Parathyroid adenoma (tissue), 2 donors: ENCODE measurements at regions not wholly inside any gene's neighbourhood (a gene's known extent, or its start where the extent isn't known, plus 50 kb on each side); places are given as distances from the start of the nearest gene placed in this dataset.

Source experiments
- H2AFZ ChIP-seq: fragments of 300-600 bp; sonication (generic); one replicate; pipeline ENCODE4 v1.7.0; 2017; ENCODE audit warnings: antibody characterized with exemption, mild to moderate bottlenecking
- H3K27ac ChIP-seq: fragments of 300-600 bp; sonication (generic); one replicate; pipeline ENCODE4 v1.7.0; 2017
- H3K27me3 ChIP-seq: fragments of 300-600 bp; sonication (generic); one replicate; pipeline ENCODE4 v1.7.0; 2017; ENCODE audit warnings: low read length; ENCODE audit not compliant: control insufficient read depth, insufficient read depth
- H3K36me3 ChIP-seq: fragments of 300-600 bp; sonication (generic); one replicate; pipeline ENCODE4 v1.7.0; 2017; ENCODE audit warnings: low read length; ENCODE audit not compliant: control insufficient read depth, insufficient read depth
- H3K4me1 ChIP-seq: fragments of 300-600 bp; sonication (generic); one replicate; pipeline ENCODE4 v1.7.0; 2017; ENCODE audit warnings: control low read depth
- H3K4me2 ChIP-seq: fragments of 300-600 bp; sonication (generic); one replicate; pipeline ENCODE4 v1.7.0; 2017; ENCODE audit warnings: low read length
- H3K4me3 ChIP-seq: fragments of 300-600 bp; sonication (generic); one replicate; pipeline ENCODE4 v1.7.0; 2017; ENCODE audit warnings: low read depth, low read length
- H3K79me2 ChIP-seq: fragments of 300-600 bp; sonication (generic); one replicate; pipeline ENCODE4 v1.7.0; 2017; ENCODE audit warnings: control low read depth
- H3K9ac ChIP-seq: fragments of 300-600 bp; sonication (generic); one replicate; pipeline ENCODE4 v1.7.0; 2017; ENCODE audit warnings: mild to moderate bottlenecking
- H3K9me3 ChIP-seq: fragments of 300-600 bp; sonication (generic); one replicate; pipeline ENCODE4 v1.7.0; 2017; ENCODE audit warnings: low read length; ENCODE audit not compliant: control insufficient read depth
- TF ChIP-seq, protein P1 (sequence below): fragments of 300-600 bp; sonication (generic); IDR thresholded peaks from one replicate; pipeline ENCODE4 v1.7.0; 2017; ENCODE audit warnings: antibody characterized with exemption, mild to moderate bottlenecking
- donor health status: primary hyperparathyroidism.

DNA sequence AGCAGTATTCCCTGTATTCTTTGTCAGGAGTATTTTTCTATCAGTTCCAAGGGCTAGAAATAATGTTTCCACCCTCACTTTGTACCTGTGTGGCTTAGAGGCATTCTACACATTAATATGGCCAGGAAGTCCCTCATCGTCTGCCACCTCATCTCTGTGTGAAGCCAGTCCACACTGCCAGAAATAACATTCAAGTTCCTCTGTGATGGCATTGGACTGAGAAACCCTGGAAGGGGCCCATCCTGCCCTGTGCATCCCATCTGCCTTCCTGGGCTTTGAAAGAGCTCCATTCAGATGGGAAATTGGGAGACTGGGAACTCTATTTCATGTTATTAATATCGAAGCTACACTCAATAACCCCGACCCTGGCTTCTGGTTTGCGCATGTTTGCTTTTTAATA lies 497.2 kb upstream of the CDH5 start:
- Histone ChIP-seq H2AFZ (no peak overlapping the region), H3K4me2 (no peak overlapping the region), H3K36me3 (no peaks in the 10 kb centered on the region)

GRCh38 chr16:65867276-65867960 lies 499.1 kb upstream of the CDH5 start:
- no peak overlapping the region for H3K27ac ChIP-seq
- TF ChIP-seq, protein P1, sequence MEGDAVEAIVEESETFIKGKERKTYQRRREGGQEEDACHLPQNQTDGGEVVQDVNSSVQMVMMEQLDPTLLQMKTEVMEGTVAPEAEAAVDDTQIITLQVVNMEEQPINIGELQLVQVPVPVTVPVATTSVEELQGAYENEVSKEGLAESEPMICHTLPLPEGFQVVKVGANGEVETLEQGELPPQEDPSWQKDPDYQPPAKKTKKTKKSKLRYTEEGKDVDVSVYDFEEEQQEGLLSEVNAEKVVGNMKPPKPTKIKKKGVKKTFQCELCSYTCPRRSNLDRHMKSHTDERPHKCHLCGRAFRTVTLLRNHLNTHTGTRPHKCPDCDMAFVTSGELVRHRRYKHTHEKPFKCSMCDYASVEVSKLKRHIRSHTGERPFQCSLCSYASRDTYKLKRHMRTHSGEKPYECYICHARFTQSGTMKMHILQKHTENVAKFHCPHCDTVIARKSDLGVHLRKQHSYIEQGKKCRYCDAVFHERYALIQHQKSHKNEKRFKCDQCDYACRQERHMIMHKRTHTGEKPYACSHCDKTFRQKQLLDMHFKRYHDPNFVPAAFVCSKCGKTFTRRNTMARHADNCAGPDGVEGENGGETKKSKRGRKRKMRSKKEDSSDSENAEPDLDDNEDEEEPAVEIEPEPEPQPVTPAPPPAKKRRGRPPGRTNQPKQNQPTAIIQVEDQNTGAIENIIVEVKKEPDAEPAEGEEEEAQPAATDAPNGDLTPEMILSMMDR = no peak
- no peak overlapping the region for H3K4me2 ChIP-seq
- H3K27me3 ChIP-seq = no peaks in the 10 kb centered on the region
- no peaks in the 10 kb centered on the region for H3K9me3 ChIP-seq
- no peaks in the 10 kb centered on the region for H3K79me2 ChIP-seq
- H3K4me1 ChIP-seq = no peaks in the 10 kb centered on the region
- H3K4me3 ChIP-seq = no peak overlapping the region
- no peak overlapping the region for H3K9ac ChIP-seq
- H2AFZ ChIP-seq = no peak overlapping the region
- H3K36me3 ChIP-seq = no peaks in the 10 kb centered on the region

More for the DNA sequence above, 497.2 kb upstream of the CDH5 start:
- no peak overlapping the region for H3K27ac ChIP-seq
- no peak overlapping the region for H3K9ac ChIP-seq
- H3K79me2 ChIP-seq = no peaks in the 10 kb centered on the region
- no peaks in the 10 kb centered on the region for H3K27me3 ChIP-seq
- TF ChIP-seq, protein P1 = no peak
- H3K4me3 ChIP-seq = no peak overlapping the region
- H3K4me1 ChIP-seq = peaks cover 11% of the 10 kb centered on the region
- H3K9me3 ChIP-seq = no peaks in the 10 kb centered on the region

DNA sequence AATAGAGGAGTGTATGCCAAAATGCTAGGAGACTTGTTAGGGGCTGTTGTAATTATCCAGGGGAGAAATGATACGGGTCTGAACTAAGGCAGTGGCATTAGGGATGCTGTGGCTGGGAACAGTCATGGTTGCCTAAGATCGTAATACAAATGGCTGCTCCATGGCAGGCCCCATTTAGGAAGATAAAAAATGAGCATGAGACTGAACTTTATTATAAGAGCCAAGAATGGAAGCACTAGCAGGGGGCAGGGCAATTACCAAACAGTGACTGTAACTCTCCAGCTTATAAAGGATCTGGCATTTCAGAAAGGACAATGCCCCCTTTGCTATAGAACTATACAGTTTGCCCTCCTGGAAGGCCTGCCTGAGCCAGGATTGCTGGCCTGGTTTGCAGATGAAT lies 503.3 kb upstream of the CDH5 start:
- H3K9ac ChIP-seq = no peak overlapping the region
- TF ChIP-seq, protein P1 = no peak
- H2AFZ ChIP-seq = no peak overlapping the region
- no peaks in the 10 kb centered on the region for H3K27me3 ChIP-seq
- no peak overlapping the region for H3K27ac ChIP-seq
- H3K36me3 ChIP-seq = no peaks in the 10 kb centered on the region
- H3K4me3 ChIP-seq = no peak overlapping the region
- no peak overlapping the region for H3K4me2 ChIP-seq
- no peaks in the 10 kb centered on the region for H3K9me3 ChIP-seq
- no peaks in the 10 kb centered on the region for H3K79me2 ChIP-seq
- H3K4me1 ChIP-seq = no peaks in the 10 kb centered on the region

DNA sequence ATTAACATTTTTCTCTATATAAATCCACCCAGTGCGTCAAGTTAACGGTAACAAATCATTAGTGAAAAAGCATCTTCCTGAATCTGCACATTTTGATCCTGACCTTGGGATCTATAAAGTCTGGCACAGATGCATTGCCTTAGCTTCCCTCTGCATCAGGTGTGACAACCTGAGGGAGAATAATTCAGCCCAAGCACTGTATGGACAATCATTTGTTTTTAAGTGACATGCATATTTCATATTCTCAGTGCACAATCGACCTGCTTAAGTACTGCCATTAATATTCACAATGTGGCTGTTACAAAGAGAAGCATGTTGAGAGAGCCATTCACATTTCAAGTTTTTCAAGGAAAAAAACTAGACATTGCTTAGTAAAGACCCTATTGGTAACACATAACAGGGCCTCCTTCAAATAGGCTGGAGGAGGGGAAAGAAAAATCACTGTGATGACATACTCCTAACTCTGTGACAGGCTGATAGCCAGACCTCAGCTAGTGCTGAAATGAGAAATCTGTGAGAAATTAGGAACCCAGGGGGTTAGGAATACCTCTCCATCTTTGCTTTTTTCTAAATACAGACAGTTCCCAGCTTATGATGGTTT lies 505.3 kb upstream of the CDH5 start:
- Histone ChIP-seq H3K36me3 (no peaks in the 10 kb centered on the region), H3K27ac (no peak overlapping the region), H3K27me3 (no peaks in the 10 kb centered on the region), H3K4me3 (no peak overlapping the region), H3K79me2 (no peaks in the 10 kb centered on the region), H3K9ac (no peak overlapping the region), H3K4me2 (no peak overlapping the region), H3K4me1 (no peaks in the 10 kb centered on the region), H3K9me3 (no peaks in the 10 kb centered on the region), H2AFZ (no peak overlapping the region)
- TF ChIP-seq, protein P1 = no peak
